ENCODE measurements at regions not wholly inside any gene's neighbourhood (a gene's known extent, or its start where the extent isn't known, plus 50 kb on each side); places are given as distances from the start of the nearest gene placed in this dataset.
"Not testable (repeated sequence)": the region's sequence is repeated elsewhere in the genome, so short reads cannot be mapped to it uniquely, and the experiment has no call there.

GRCh38 chr19:27821418-27822018 lies 1391.4 kb downstream of the UQCRFS1 start:
- Histone ChIP-seq H3F3A (ENCODE audit: insufficient read depth, low read depth) (no peaks in the 10 kb centered on the region), H3K4me2 (no peak overlapping the region), H2AFZ (no peak overlapping the region), H3K9me3 (ENCODE audit: insufficient read depth, low read depth) (no peaks in the 10 kb centered on the region; the same call in 1 of the 2 replicates), H3K79me2 (ENCODE audit: low read depth) (no peaks in the 10 kb centered on the region), H3K4me1 (replicated peaks; ENCODE audit: insufficient read depth) (no peaks in the 10 kb centered on the region), H3K36me3 (ENCODE audit: low read depth) (no peaks in the 10 kb centered on the region), H4K20me1 (ENCODE audit: insufficient read depth) (no peaks in the 10 kb centered on the region), H3K27ac (no peak overlapping the region), H3K9me2 (ENCODE audit: insufficient read depth) (no peaks in the 10 kb centered on the region), H3K27me3 (ENCODE audit: insufficient read depth, low read depth) (no peaks in the 10 kb centered on the region), H3K4me3 (no peak overlapping the region)
- CTCF ChIA-PET = no interaction called here
- no peak for DNase-seq
- intact Hi-C loops (cut with micrococcal nuclease; ENCODE audit: unreplicated experiment) = no loop called here
- TF ChIP-seq, protein P1, sequence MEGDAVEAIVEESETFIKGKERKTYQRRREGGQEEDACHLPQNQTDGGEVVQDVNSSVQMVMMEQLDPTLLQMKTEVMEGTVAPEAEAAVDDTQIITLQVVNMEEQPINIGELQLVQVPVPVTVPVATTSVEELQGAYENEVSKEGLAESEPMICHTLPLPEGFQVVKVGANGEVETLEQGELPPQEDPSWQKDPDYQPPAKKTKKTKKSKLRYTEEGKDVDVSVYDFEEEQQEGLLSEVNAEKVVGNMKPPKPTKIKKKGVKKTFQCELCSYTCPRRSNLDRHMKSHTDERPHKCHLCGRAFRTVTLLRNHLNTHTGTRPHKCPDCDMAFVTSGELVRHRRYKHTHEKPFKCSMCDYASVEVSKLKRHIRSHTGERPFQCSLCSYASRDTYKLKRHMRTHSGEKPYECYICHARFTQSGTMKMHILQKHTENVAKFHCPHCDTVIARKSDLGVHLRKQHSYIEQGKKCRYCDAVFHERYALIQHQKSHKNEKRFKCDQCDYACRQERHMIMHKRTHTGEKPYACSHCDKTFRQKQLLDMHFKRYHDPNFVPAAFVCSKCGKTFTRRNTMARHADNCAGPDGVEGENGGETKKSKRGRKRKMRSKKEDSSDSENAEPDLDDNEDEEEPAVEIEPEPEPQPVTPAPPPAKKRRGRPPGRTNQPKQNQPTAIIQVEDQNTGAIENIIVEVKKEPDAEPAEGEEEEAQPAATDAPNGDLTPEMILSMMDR (conservative IDR thresholded peaks at IDR 0.05) = no peak
- TF ChIP-seq EZH2 (IDR thresholded peaks at IDR 0.05; ENCODE audit: low read depth) = no peak
- POLR2A ChIA-PET (ENCODE audit: unreplicated experiment) = no interaction called here
- BruUV-seq (replicated peaks) = no TSS peak

- Histone ChIP-seq H3K9me2 (ENCODE audit: insufficient read depth) (no peaks in the 10 kb centered on the region), H3F3A (ENCODE audit: insufficient read depth, low read depth) (no peaks in the 10 kb centered on the region), H3K27ac (no peak overlapping the region), H3K79me2 (ENCODE audit: low read depth) (no peaks in the 10 kb centered on the region), H3K36me3 (ENCODE audit: low read depth) (no peaks in the 10 kb centered on the region), H2AFZ (no peak overlapping the region), H3K4me3 (no peak overlapping the region), H4K20me1 (ENCODE audit: insufficient read depth) (no peaks in the 10 kb centered on the region), H3K9me3 (ENCODE audit: insufficient read depth, low read depth) (no peaks in the 10 kb centered on the region), H3K4me2 (no peak overlapping the region), H3K4me1 (replicated peaks; ENCODE audit: insufficient read depth) (no peaks in the 10 kb centered on the region), H3K27me3 (ENCODE audit: insufficient read depth, low read depth) (no peaks in the 10 kb centered on the region)
- no peak for DNase-seq
- no peak for TF ChIP-seq EZH2 (IDR thresholded peaks at IDR 0.05; ENCODE audit: low read depth)
- TF ChIP-seq, protein P1 (conservative IDR thresholded peaks at IDR 0.05) = no peak
- ChIA-PET CTCF (no interaction called here), POLR2A (ENCODE audit: unreplicated experiment) (no interaction called here)
- intact Hi-C loops (cut with micrococcal nuclease; ENCODE audit: unreplicated experiment) = no loop called here
- BruUV-seq (replicated peaks) = no TSS peak
These were observed 1397.0 kb downstream of the UQCRFS1 start for GRCh38 chr19:27815985-27816384.

GRCh38 chr19:27814834-27815233 lies 1398.1 kb downstream of the UQCRFS1 start:
- CTCF ChIA-PET; BruUV-seq (replicated peaks); H2AFZ ChIP-seq; H3K4me1 ChIP-seq (replicated peaks; ENCODE audit: insufficient read depth); H3K9me3 ChIP-seq (ENCODE audit: insufficient read depth, low read depth); H4K20me1 ChIP-seq (ENCODE audit: insufficient read depth); H3K9me2 ChIP-seq (ENCODE audit: insufficient read depth); H3K27me3 ChIP-seq (ENCODE audit: insufficient read depth, low read depth); H3K4me2 ChIP-seq; H3K27ac ChIP-seq; H3K79me2 ChIP-seq (ENCODE audit: low read depth); H3F3A ChIP-seq (ENCODE audit: insufficient read depth, low read depth); H3K4me3 ChIP-seq; H3K36me3 ChIP-seq (ENCODE audit: low read depth); POLR2A ChIA-PET (ENCODE audit: unreplicated experiment); intact Hi-C loops (cut with micrococcal nuclease; ENCODE audit: unreplicated experiment); DNase-seq: not testable (repeated sequence)

DNA sequence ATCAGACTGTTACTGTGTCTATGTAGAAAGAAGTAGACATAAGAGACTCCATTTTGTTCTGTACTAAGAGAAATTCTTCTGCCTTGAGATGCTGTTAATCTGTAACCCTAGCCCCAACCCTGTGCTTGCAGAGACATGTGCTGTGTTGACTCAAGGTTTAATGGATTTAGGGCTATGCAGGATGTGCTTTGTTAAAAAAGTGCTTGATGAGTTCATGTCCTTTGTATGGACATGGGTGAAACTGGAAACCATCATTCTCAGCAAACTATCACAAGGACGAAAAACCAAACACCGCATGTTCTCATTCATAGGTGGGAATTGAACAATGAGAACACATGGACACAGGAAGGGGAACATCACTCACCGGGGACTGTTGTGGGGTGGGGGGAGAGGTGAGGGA lies 1398.7 kb downstream of the UQCRFS1 start:
- H3K9me3 ChIP-seq (ENCODE audit: insufficient read depth, low read depth); H3K79me2 ChIP-seq (ENCODE audit: low read depth); H3K36me3 ChIP-seq (ENCODE audit: low read depth); H2AFZ ChIP-seq; POLR2A ChIA-PET (ENCODE audit: unreplicated experiment); H3F3A ChIP-seq (ENCODE audit: insufficient read depth, low read depth); CTCF ChIA-PET; H3K27me3 ChIP-seq (ENCODE audit: insufficient read depth, low read depth); intact Hi-C loops (cut with micrococcal nuclease; ENCODE audit: unreplicated experiment); H3K27ac ChIP-seq; BruUV-seq (replicated peaks); H3K4me3 ChIP-seq; H3K9me2 ChIP-seq (ENCODE audit: insufficient read depth); H3K4me1 ChIP-seq (replicated peaks; ENCODE audit: insufficient read depth); DNase-seq; H4K20me1 ChIP-seq (ENCODE audit: insufficient read depth); H3K4me2 ChIP-seq: not testable (repeated sequence)

All from PC-9 (cell line).